SK-N-SH (cell line): ENCODE measurements at regions not wholly inside any gene's neighbourhood (a gene's known extent, or its start where the extent isn't known, plus 50 kb on each side); places are given as distances from the start of the nearest gene placed in this dataset.

ENCODE experiments used
- CTCF ChIP-seq: fragments of 200-600 bp; sonication (generic); IDR thresholded peaks from 2 replicates; pipeline ENCODE4 v1.6.1; 2017; ENCODE audit warnings: antibody characterized with exemption, mild to moderate bottlenecking, moderate library complexity
- EZH2phosphoT487 ChIP-seq: fragments of 200-600 bp; sonication (generic); IDR thresholded peaks from 2 replicates; pipeline ENCODE4 v1.6.1; 2017; ENCODE audit warnings: low read depth, mixed run types, mild to moderate bottlenecking, antibody characterized with exemption, moderate library complexity, borderline replicate concordance
- GABPA ChIP-seq: IDR thresholded peaks from 2 replicates; pipeline ENCODE4 v1.4.0; 2012; ENCODE audit warnings: low read depth, mild to moderate bottlenecking
- JUND ChIP-seq: IDR thresholded peaks from 2 replicates; pipeline ENCODE4 v1.4.0; 2012
- MXI1 ChIP-seq: IDR thresholded peaks from 2 replicates; pipeline ENCODE4 v1.6.1; 2012; ENCODE audit warnings: mild to moderate bottlenecking, low read depth, low read length, improper control_type of control experiment
- NRF1 ChIP-seq: IDR thresholded peaks from 2 replicates; pipeline ENCODE4 v1.6.1; 2012; ENCODE audit warnings: low read depth, mild to moderate bottlenecking, low read length
- PBX3 ChIP-seq: IDR thresholded peaks from 2 replicates; pipeline ENCODE4; 2012
- RAD21 ChIP-seq: IDR thresholded peaks from 2 replicates; pipeline ENCODE4 v1.6.1; 2012; ENCODE audit warnings: mild to moderate bottlenecking, low read length
- REST ChIP-seq: IDR thresholded peaks from 2 replicates; pipeline ENCODE4 v1.6.1; 2012; ENCODE audit warnings: mild to moderate bottlenecking, low read depth, low read length, moderate library complexity
- RFX5 ChIP-seq: IDR thresholded peaks from 2 replicates; pipeline ENCODE4 v1.6.1; 2012; ENCODE audit warnings: mild to moderate bottlenecking, improper control_type of control experiment, low read length
- TAF1 ChIP-seq: IDR thresholded peaks from 2 replicates; pipeline ENCODE4 v1.6.1; 2012; ENCODE audit warnings: low read depth, mild to moderate bottlenecking, low read length, moderate library complexity, borderline replicate concordance
- TEAD4 ChIP-seq: IDR thresholded peaks from 2 replicates; pipeline ENCODE4 v1.4.0; 2012; ENCODE audit warnings: mild to moderate bottlenecking, borderline replicate concordance; ENCODE audit not compliant: insufficient read depth
- USF2 ChIP-seq: fragments of 150-350 bp; IDR thresholded peaks from 2 replicates; pipeline ENCODE4 v1.6.1; 2017; ENCODE audit warnings: antibody characterized with exemption, low read length, low read depth, borderline replicate concordance

- TF ChIP-seq GABPA (no peak), REST (no peak), RAD21 (no peak), CTCF (no peak), NRF1 (no peak), EZH2phosphoT487 (no peak), USF2 (no peak), RFX5 (no peak), MXI1 (no peak), JUND (no peak), PBX3 (no peak), TEAD4 (no peak), TAF1 (no peak)
These were observed 1291.7 kb downstream of the BRD1 start for GRCh38 chr22:48535868-48536540.
